MM.1S (cell line): ENCODE measurements at regions not wholly inside any gene's neighbourhood (a gene's known extent, or its start where the extent isn't known, plus 50 kb on each side); places are given as distances from the start of the nearest gene placed in this dataset.

ENCODE experiments used
- DNase-seq: peaks from one replicate; pipeline ENCODE4 v3.0.0-alpha.2; 2015
- H2AFZ ChIP-seq: fragments of 300-600 bp; sonication (generic); 2 replicates; pipeline ENCODE4 v1.6.0; 2016; ENCODE audit warnings: antibody characterized with exemption, low read length
- H3F3A ChIP-seq: fragments of 300-600 bp; sonication (generic); 2 replicates; pipeline ENCODE4 v1.6.1; 2016; ENCODE audit warnings: mild to moderate bottlenecking, antibody characterized with exemption, low read length, moderate library complexity, mixed read lengths; ENCODE audit not compliant: insufficient read depth
- H3K27ac ChIP-seq: fragments of 300-600 bp; sonication (generic); 2 replicates; pipeline ENCODE4 v1.5.1; 2016; ENCODE audit warnings: mild to moderate bottlenecking, low read length
- H3K27me3 ChIP-seq: fragments of 300-600 bp; sonication (generic); replicated peaks from 2 replicates; pipeline ENCODE4 v1.6.0; 2016; ENCODE audit warnings: low read length; ENCODE audit not compliant: insufficient read depth
- H3K36me3 ChIP-seq: fragments of 300-600 bp; sonication (generic); replicated peaks from 2 replicates; pipeline ENCODE4 v1.6.1; 2016; ENCODE audit warnings: mild to moderate bottlenecking, low read length, mixed read lengths; ENCODE audit not compliant: insufficient read depth
- H3K4me1 ChIP-seq: fragments of 300-600 bp; sonication (generic); 2 replicates; pipeline ENCODE4 v1.6.1; 2016; ENCODE audit warnings: low read length, mixed read lengths
- H3K4me2 ChIP-seq: fragments of 300-600 bp; sonication (generic); 2 replicates; pipeline ENCODE4 v1.6.0; 2016; ENCODE audit warnings: low read depth, low read length
- H3K4me3 ChIP-seq: fragments of 300-600 bp; sonication (generic); 2 replicates; pipeline ENCODE4 v1.5.1; 2016; ENCODE audit warnings: low read length, mixed read lengths
- H3K79me2 ChIP-seq: fragments of 300-600 bp; sonication (generic); 2 replicates; pipeline ENCODE4 v1.6.1; 2016; ENCODE audit warnings: mixed run types, low read length, mixed read lengths
- H3K9ac ChIP-seq: fragments of 300-600 bp; sonication (generic); 2 replicates; pipeline ENCODE4 v1.6.1; 2016; ENCODE audit warnings: low read length, mixed read lengths
- H3K9me2 ChIP-seq: fragments of 300-600 bp; sonication (generic); replicated peaks from 2 replicates; pipeline ENCODE4 v1.6.1; 2016; ENCODE audit warnings: mild to moderate bottlenecking, low read length, mixed read lengths; ENCODE audit not compliant: insufficient read depth
- H3K9me3 ChIP-seq: fragments of 300-600 bp; sonication (generic); replicated peaks from 2 replicates; pipeline ENCODE4 v1.6.1; 2016; ENCODE audit warnings: mild to moderate bottlenecking, low read length, mixed read lengths; ENCODE audit not compliant: insufficient read depth
- H4K20me1 ChIP-seq: fragments of 300-600 bp; sonication (generic); 2 replicates; pipeline ENCODE4 v1.6.1; 2016; ENCODE audit warnings: mild to moderate bottlenecking, low read length, moderate library complexity, mixed read lengths; ENCODE audit not compliant: insufficient read depth
- EZH2 ChIP-seq: fragments of 300-600 bp; sonication (generic); optimal IDR thresholded peaks from 2 replicates; pipeline ENCODE3; 2017; ENCODE audit warnings: low read depth, mild to moderate bottlenecking, antibody characterized with exemption, low read length, mixed read lengths
- EZH2phosphoT487 ChIP-seq: fragments of 300-600 bp; sonication (generic); IDR thresholded peaks from 2 replicates; pipeline ENCODE4 v1.6.1; 2018; ENCODE audit warnings: antibody characterized with exemption, low read length
- TF ChIP-seq, protein P1 (sequence below): fragments of 300-600 bp; sonication (generic); IDR thresholded peaks from 2 replicates; pipeline ENCODE4 v1.5.1; 2016; ENCODE audit warnings: antibody characterized with exemption, low read length, mixed read lengths

DNA sequence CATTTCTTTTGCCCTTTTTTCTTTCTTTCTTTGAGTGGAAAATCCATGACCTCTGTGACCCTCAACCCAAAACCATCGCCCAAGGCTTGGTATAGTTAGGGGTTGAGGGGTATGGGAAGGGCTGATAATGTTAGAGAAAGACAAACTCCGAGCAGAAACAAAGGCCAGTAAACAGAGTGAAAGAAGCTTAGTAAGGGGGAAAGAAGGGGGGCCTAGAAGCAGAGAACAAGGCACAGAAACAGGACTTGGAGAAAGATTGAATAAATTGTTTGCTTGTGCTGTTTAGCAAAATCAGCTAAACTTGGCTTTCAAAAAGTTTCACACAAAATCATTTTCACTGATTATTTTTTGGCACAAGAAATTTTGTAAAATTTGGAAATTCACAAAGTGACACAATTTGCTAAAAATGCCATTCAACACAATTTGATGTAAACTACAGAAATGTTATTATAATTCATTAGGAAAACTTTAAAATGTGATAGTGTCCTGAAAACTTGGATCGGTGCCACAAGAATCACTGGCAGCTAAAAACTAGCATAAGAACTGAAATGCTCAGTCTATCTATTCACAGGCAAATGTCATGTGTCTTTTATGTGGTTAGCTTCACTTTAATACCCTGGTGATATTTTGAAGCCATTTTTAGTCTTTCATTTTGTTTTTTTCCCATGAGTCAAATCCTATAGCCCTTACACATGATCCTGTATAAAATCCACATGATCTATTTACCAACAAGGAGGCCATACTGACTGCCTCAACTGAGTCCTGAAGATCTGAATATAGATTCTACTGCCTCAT, 276.4 kb downstream of the NR2F1-AS1 start:
- Histone ChIP-seq H3K9me3 (no peaks in the 10 kb centered on the region), H3K27me3 (no peaks in the 10 kb centered on the region), H3K9ac (no peak overlapping the region), H3K27ac (no peak overlapping the region), H3K4me1 (no peaks in the 10 kb centered on the region), H3K9me2 (no peaks in the 10 kb centered on the region), H4K20me1 (no peaks in the 10 kb centered on the region), H3K36me3 (no peaks in the 10 kb centered on the region), H3K79me2 (no peaks in the 10 kb centered on the region), H3K4me3 (no peak overlapping the region), H3F3A (no peaks in the 10 kb centered on the region), H3K4me2 (no peak overlapping the region), H2AFZ (no peak overlapping the region)
- DNase-seq: no peak
- TF ChIP-seq EZH2phosphoT487 (no peak), EZH2 (no peak)
- TF ChIP-seq, protein P1, sequence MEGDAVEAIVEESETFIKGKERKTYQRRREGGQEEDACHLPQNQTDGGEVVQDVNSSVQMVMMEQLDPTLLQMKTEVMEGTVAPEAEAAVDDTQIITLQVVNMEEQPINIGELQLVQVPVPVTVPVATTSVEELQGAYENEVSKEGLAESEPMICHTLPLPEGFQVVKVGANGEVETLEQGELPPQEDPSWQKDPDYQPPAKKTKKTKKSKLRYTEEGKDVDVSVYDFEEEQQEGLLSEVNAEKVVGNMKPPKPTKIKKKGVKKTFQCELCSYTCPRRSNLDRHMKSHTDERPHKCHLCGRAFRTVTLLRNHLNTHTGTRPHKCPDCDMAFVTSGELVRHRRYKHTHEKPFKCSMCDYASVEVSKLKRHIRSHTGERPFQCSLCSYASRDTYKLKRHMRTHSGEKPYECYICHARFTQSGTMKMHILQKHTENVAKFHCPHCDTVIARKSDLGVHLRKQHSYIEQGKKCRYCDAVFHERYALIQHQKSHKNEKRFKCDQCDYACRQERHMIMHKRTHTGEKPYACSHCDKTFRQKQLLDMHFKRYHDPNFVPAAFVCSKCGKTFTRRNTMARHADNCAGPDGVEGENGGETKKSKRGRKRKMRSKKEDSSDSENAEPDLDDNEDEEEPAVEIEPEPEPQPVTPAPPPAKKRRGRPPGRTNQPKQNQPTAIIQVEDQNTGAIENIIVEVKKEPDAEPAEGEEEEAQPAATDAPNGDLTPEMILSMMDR: no peak

DNA sequence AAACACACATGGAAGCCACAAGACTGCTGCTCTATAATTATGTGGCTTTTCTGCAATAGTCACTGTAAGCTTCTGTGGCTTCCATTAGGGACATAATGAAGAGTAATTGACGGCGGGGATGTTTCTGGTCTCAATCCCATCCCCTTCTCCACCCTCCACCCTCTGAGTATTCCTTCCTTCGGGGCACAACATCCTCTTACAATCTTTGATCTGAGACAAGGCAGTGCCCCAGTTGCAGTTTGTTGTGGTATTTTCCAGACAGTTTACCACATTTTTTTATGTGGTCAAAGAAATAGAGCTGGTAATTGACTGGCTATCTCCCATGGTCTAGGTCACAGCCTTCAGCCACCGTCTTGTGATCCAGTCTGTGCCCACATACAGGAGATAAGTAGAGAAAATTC, 277.7 kb downstream of the NR2F1-AS1 start:
- Histone ChIP-seq H3K9me3 (no peaks in the 10 kb centered on the region), H3K79me2 (no peaks in the 10 kb centered on the region), H3K27ac (no peak overlapping the region), H3K9ac (no peak overlapping the region), H3K9me2 (no peaks in the 10 kb centered on the region), H3K4me2 (no peak overlapping the region), H2AFZ (no peak overlapping the region), H4K20me1 (no peaks in the 10 kb centered on the region), H3K4me1 (no peaks in the 10 kb centered on the region), H3K4me3 (no peak overlapping the region), H3F3A (no peaks in the 10 kb centered on the region), H3K36me3 (no peaks in the 10 kb centered on the region), H3K27me3 (no peaks in the 10 kb centered on the region)
- TF ChIP-seq EZH2phosphoT487: no peak
- TF ChIP-seq, protein P1: no peak
- no peak for TF ChIP-seq EZH2
- no peak for DNase-seq

DNA sequence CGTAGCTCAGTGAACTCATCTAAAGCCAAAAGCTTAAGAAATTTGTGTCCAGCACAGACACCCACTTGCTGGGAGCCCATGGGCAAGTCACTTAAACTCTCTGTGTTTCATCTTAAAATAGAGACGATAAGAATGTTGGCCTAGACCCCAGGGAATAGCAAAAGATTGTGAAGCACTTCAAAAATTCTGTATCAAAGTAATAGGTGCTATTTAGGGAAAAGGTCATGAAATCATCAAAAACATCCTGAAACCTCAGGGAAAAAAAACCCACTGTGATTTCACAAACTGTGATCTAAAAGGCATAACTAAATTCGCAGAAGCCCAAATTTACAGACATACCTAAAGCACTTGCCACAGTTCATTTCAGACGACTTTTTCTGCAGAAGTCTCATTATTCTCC, 278.3 kb downstream of the NR2F1-AS1 start:
- Histone ChIP-seq H4K20me1 (no peaks in the 10 kb centered on the region), H3K4me3 (no peak overlapping the region), H2AFZ (no peak overlapping the region), H3K9ac (no peak overlapping the region), H3K79me2 (no peaks in the 10 kb centered on the region), H3K4me2 (no peak overlapping the region), H3F3A (no peaks in the 10 kb centered on the region), H3K27ac (no peak overlapping the region), H3K4me1 (no peaks in the 10 kb centered on the region), H3K36me3 (no peaks in the 10 kb centered on the region), H3K9me2 (no peaks in the 10 kb centered on the region), H3K27me3 (no peaks in the 10 kb centered on the region), H3K9me3 (no peaks in the 10 kb centered on the region)
- DNase-seq: no peak
- TF ChIP-seq, protein P1: no peak
- TF ChIP-seq EZH2 (no peak), EZH2phosphoT487 (no peak)
